Neural cell (in vitro differentiated cells): ENCODE measurements at regions not wholly inside any gene's neighbourhood (a gene's known extent, or its start where the extent isn't known, plus 50 kb on each side); places are given as distances from the start of the nearest gene placed in this dataset.

Experiments used
- H2AFZ ChIP-seq: fragments of 200-600, 300-800 bp; sonication (generic), shearing (Covaris generic); 2 replicates; pipeline ENCODE4 v1.6.0; 2014; ENCODE audit warnings: low read depth, mild to moderate bottlenecking, antibody characterized with exemption, low read length, moderate library complexity
- H3F3A ChIP-seq: fragments of 200-600 bp; shearing (Covaris generic); 2 replicates; pipeline ENCODE4 v1.6.1; 2016; ENCODE audit warnings: mild to moderate bottlenecking, moderate library complexity, mixed read lengths, antibody characterized with exemption, low read length; ENCODE audit not compliant: insufficient read depth, poor library complexity, severe bottlenecking
- H3K27ac ChIP-seq: fragments of 200-600, 300-800 bp; sonication (generic), shearing (Covaris generic); 2 replicates; pipeline ENCODE4 v1.5.1; 2014; ENCODE audit warnings: mild to moderate bottlenecking, low read length, moderate library complexity
- H3K27me3 ChIP-seq: fragments of 300-800, 200-600 bp; sonication (generic), shearing (Covaris generic); 2 replicates; pipeline ENCODE4 v1.6.0; 2014; ENCODE audit warnings: mild to moderate bottlenecking, low read depth, low read length, moderate library complexity; ENCODE audit not compliant: insufficient read depth
- H3K36me3 ChIP-seq: fragments of 300-800, 200-600 bp; sonication (generic), shearing (Covaris generic); 2 replicates; pipeline ENCODE4 v1.5.1; 2014; ENCODE audit warnings: mild to moderate bottlenecking, antibody characterized with exemption, low read length, moderate library complexity; ENCODE audit not compliant: insufficient read depth
- H3K4me2 ChIP-seq: fragments of 300-800, 200-600 bp; sonication (generic), shearing (Covaris generic); 2 replicates; pipeline ENCODE4 v1.6.0; 2014; ENCODE audit warnings: mild to moderate bottlenecking, low read length
- H3K4me3 ChIP-seq: fragments of 300-800, 200-600 bp; sonication (generic), shearing (Covaris generic); 2 replicates; pipeline ENCODE4 v1.5.1; 2014; ENCODE audit warnings: mild to moderate bottlenecking, low read length, moderate library complexity
- H3K79me2 ChIP-seq: fragments of 200-600 bp; shearing (Covaris generic); replicated peaks from 2 replicates; pipeline ENCODE4 v1.6.0; 2014; ENCODE audit warnings: mild to moderate bottlenecking, low read length, moderate library complexity; ENCODE audit not compliant: insufficient read depth
- H3K9ac ChIP-seq: fragments of 300-800, 200-600 bp; sonication (generic), shearing (Covaris generic); 2 replicates; pipeline ENCODE4 v1.6.1; 2016; ENCODE audit warnings: mild to moderate bottlenecking, low read length, mixed read lengths
- H3K9me2 ChIP-seq: fragments of 200-600 bp; shearing (Covaris generic); 2 replicates; pipeline ENCODE4 v1.6.1; 2016; ENCODE audit warnings: mild to moderate bottlenecking, low read length, mixed read lengths; ENCODE audit not compliant: insufficient read depth
- H3K9me3 ChIP-seq: fragments of 200-600, 300-800 bp; sonication (generic), shearing (Covaris generic); 2 replicates; pipeline ENCODE4 v1.6.1; 2016; ENCODE audit warnings: mild to moderate bottlenecking, mixed run types, low read length, moderate library complexity, mixed read lengths
- H4K20me1 ChIP-seq: fragments of 200-600 bp; shearing (Covaris generic); 2 replicates; pipeline ENCODE4 v1.6.1; 2016; ENCODE audit warnings: mild to moderate bottlenecking, mixed run types; ENCODE audit not compliant: insufficient read depth
- EP300 ChIP-seq: fragments of 450-650 bp; conservative IDR thresholded peaks from 2 replicates; pipeline ENCODE4 v1.6.1; 2014; ENCODE audit warnings: antibody characterized with exemption, mild to moderate bottlenecking, moderate library complexity; ENCODE audit not compliant: poor library complexity, severe bottlenecking
- EZH2 ChIP-seq: fragments of 200-600, 300-800 bp; shearing (Covaris generic), sonication (generic); IDR thresholded peaks from 2 replicates; pipeline ENCODE4 v1.6.1; 2014; ENCODE audit warnings: antibody characterized with exemption, low read length, borderline replicate concordance, mild to moderate bottlenecking; ENCODE audit not compliant: insufficient read depth, poor library complexity, severe bottlenecking
- MXI1 ChIP-seq: fragments of 450-650 bp; conservative IDR thresholded peaks from 2 replicates; pipeline ENCODE4 v1.6.1; 2014; ENCODE audit warnings: antibody characterized with exemption, mild to moderate bottlenecking; ENCODE audit not compliant: poor library complexity, severe bottlenecking
- POLR2AphosphoS5 ChIP-seq: IDR thresholded peaks from 2 replicates; pipeline ENCODE4 v1.6.1; 2012
- RAD21 ChIP-seq: fragments of 450-650 bp; conservative IDR thresholded peaks from 2 replicates; pipeline ENCODE4 v1.6.1; 2014; ENCODE audit warnings: antibody characterized with exemption, mild to moderate bottlenecking, moderate library complexity
- SMC3 ChIP-seq: fragments of 450-650 bp; conservative IDR thresholded peaks from 2 replicates; pipeline ENCODE4 v1.6.1; 2014; ENCODE audit warnings: antibody characterized with exemption, mild to moderate bottlenecking, moderate library complexity; ENCODE audit not compliant: poor library complexity
- TAF1 ChIP-seq: IDR thresholded peaks from 2 replicates; pipeline ENCODE4 v1.6.1; 2012; ENCODE audit warnings: low read depth
- TF ChIP-seq, protein P1 (sequence below): fragments of 450-650 bp; IDR thresholded peaks from 2 replicates; pipeline ENCODE4 v1.5.1; 2014; ENCODE audit warnings: antibody characterized with exemption, mild to moderate bottlenecking, moderate library complexity; ENCODE audit not compliant: poor library complexity, severe bottlenecking
- TF ChIP-seq, protein P2 (sequence below): IDR thresholded peaks from 2 replicates; pipeline ENCODE4 v1.6.1; 2012; ENCODE audit warnings: borderline replicate concordance

DNA sequence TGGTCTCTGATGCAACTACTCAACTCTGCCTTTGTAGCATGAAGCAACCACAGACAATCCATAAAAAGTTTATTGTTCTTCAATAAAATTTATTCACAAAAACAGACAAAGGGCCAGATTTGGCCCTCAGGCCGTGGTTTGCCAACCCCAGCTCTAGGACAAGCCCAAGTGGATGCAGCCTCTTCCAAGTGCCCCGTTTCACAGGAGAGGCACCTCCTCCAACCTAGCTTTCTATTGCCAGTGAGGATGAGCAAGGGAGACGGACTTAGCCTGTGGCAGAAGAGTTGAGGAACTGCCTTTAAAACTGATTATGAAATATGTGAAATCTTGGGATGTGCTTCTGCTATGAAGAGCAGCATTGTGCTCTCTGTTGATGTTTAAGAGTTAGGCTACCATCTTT lies 105.4 kb downstream of the PSMG1 start:
- Histone ChIP-seq H3K9me2 (no peaks in the 10 kb centered on the region), H4K20me1 (no peaks in the 10 kb centered on the region), H3K79me2 (no peaks in the 10 kb centered on the region), H3F3A (no peaks in the 10 kb centered on the region), H3K36me3 (no peaks in the 10 kb centered on the region), H3K9ac (no peak overlapping the region), H3K27ac (no peak overlapping the region), H3K9me3 (no peaks in the 10 kb centered on the region), H3K4me2 (no peak overlapping the region), H2AFZ (no peak overlapping the region), H3K27me3 (no peaks in the 10 kb centered on the region), H3K4me3 (no peak overlapping the region)
- TF ChIP-seq, protein P1, sequence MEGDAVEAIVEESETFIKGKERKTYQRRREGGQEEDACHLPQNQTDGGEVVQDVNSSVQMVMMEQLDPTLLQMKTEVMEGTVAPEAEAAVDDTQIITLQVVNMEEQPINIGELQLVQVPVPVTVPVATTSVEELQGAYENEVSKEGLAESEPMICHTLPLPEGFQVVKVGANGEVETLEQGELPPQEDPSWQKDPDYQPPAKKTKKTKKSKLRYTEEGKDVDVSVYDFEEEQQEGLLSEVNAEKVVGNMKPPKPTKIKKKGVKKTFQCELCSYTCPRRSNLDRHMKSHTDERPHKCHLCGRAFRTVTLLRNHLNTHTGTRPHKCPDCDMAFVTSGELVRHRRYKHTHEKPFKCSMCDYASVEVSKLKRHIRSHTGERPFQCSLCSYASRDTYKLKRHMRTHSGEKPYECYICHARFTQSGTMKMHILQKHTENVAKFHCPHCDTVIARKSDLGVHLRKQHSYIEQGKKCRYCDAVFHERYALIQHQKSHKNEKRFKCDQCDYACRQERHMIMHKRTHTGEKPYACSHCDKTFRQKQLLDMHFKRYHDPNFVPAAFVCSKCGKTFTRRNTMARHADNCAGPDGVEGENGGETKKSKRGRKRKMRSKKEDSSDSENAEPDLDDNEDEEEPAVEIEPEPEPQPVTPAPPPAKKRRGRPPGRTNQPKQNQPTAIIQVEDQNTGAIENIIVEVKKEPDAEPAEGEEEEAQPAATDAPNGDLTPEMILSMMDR = no peak
- TF ChIP-seq EP300 = no peak
- no peak for TF ChIP-seq EZH2
- TF ChIP-seq SMC3 = no peak
- no peak for TF ChIP-seq RAD21
- TF ChIP-seq TAF1 = no peak
- no peak for TF ChIP-seq MXI1
- TF ChIP-seq, protein P2, sequence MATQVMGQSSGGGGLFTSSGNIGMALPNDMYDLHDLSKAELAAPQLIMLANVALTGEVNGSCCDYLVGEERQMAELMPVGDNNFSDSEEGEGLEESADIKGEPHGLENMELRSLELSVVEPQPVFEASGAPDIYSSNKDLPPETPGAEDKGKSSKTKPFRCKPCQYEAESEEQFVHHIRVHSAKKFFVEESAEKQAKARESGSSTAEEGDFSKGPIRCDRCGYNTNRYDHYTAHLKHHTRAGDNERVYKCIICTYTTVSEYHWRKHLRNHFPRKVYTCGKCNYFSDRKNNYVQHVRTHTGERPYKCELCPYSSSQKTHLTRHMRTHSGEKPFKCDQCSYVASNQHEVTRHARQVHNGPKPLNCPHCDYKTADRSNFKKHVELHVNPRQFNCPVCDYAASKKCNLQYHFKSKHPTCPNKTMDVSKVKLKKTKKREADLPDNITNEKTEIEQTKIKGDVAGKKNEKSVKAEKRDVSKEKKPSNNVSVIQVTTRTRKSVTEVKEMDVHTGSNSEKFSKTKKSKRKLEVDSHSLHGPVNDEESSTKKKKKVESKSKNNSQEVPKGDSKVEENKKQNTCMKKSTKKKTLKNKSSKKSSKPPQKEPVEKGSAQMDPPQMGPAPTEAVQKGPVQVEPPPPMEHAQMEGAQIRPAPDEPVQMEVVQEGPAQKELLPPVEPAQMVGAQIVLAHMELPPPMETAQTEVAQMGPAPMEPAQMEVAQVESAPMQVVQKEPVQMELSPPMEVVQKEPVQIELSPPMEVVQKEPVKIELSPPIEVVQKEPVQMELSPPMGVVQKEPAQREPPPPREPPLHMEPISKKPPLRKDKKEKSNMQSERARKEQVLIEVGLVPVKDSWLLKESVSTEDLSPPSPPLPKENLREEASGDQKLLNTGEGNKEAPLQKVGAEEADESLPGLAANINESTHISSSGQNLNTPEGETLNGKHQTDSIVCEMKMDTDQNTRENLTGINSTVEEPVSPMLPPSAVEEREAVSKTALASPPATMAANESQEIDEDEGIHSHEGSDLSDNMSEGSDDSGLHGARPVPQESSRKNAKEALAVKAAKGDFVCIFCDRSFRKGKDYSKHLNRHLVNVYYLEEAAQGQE = no peak
- no peak for TF ChIP-seq POLR2AphosphoS5

DNA sequence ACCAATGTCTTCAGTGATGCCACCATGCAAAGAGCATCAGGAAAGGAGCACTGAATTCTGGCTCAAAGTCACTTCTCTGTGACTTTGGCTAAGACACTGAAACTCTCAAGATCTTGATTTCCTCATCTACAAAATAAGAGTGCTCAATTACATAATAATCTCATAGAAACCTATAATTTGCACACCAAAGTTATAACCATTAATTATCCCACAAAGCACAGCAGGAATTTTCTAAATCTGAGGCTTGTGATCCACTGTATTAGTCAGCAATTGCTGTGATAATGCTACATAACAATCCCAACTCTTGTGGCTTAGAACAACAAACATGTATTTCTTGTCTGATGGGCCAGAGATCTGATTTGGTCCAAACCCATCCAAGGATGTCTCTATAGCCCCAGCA lies 108.7 kb downstream of the PSMG1 start:
- H3K27me3 ChIP-seq = no peaks in the 10 kb centered on the region
- H3K9ac ChIP-seq = no peak overlapping the region
- H3K9me2 ChIP-seq = no peaks in the 10 kb centered on the region
- no peaks in the 10 kb centered on the region for H3K9me3 ChIP-seq
- no peak overlapping the region for H2AFZ ChIP-seq
- no peaks in the 10 kb centered on the region for H3K79me2 ChIP-seq
- TF ChIP-seq EZH2 (no peak), SMC3 (no peak), EP300 (no peak), RAD21 (no peak), TAF1 (no peak), MXI1 (no peak), POLR2AphosphoS5 (no peak)
- TF ChIP-seq, protein P2 = no peak
- TF ChIP-seq, protein P1 = no peak
- H3K36me3 ChIP-seq = no peaks in the 10 kb centered on the region
- H3K4me2 ChIP-seq = no peak overlapping the region
- no peak overlapping the region for H3K27ac ChIP-seq
- H4K20me1 ChIP-seq = no peaks in the 10 kb centered on the region
- no peaks in the 10 kb centered on the region for H3F3A ChIP-seq
- no peak overlapping the region for H3K4me3 ChIP-seq
